Endothelial cell of umbilical vein (primary cell): ENCODE measurements at regions not wholly inside any gene's neighbourhood (a gene's known extent, or its start where the extent isn't known, plus 50 kb on each side); places are given as distances from the start of the nearest gene placed in this dataset.

ENCODE experiments used
- BruUV-seq: library from RNA; stranded (reverse); fragments of 400-500 nt; replicated peaks from 2 replicates; lab custom pipeline; 2021; lab: Mats Ljungman, UMichigan
- CTCF ChIA-PET: fragments of 300-600, 350-600 bp; sonication (Branson Sonifier 250); formaldehyde crosslinking; loops from one replicate; lab custom pipeline; 2021; ENCODE audit warnings: antibody characterized with exemption, inconsistent platforms; lab: Charles Lee
- POLR2A ChIA-PET: fragments of 300-600, 350-600 bp; sonication (Branson Sonifier 250); formaldehyde crosslinking; loops from one replicate; lab custom pipeline; 2021; ENCODE audit warnings: antibody characterized with exemption, inconsistent platforms; lab: Charles Lee
- DNase-seq: peaks from one replicate; pipeline ENCODE4 v3.0.0-alpha.2; 2011; ENCODE audit warnings: low read depth, low spot score
- FAIRE-seq: peaks from 2 replicates; lab custom pipeline; 2011; peaks lifted over from hg19 to GRCh38; lab: Jason Lieb, UNC
- H2AFZ ChIP-seq: 2 replicates; pipeline ENCODE4 v1.6.0; 2012; ENCODE audit warnings: low read depth, low read length, control low read depth, inconsistent platforms
- H3K27ac ChIP-seq: 2 replicates; pipeline ENCODE4 v1.5.1; 2011; ENCODE audit warnings: low read depth, mild to moderate bottlenecking, control low read depth, low read length, moderate library complexity; ENCODE audit not compliant: insufficient read depth
- H3K27me3 ChIP-seq, 2 experiments: 2 replicates each; pipeline versions ENCODE4 v1.6.0 to v1.6.1; 2011; ENCODE audit warnings: low read length in 2 of 2, mixed read lengths in 1 of 2; ENCODE audit not compliant: control insufficient read depth in 2 of 2, insufficient read depth in 2 of 2
- H3K36me3 ChIP-seq, 2 experiments: 2 replicates in 1 of 2; 3 replicates in 1 of 2; pipeline ENCODE4 v1.5.1; 2011; ENCODE audit warnings: low read length in 2 of 2, mild to moderate bottlenecking in 1 of 2, moderate library complexity in 1 of 2; ENCODE audit not compliant: control insufficient read depth in 2 of 2, insufficient read depth in 2 of 2; ENCODE audit errors: extremely low read depth in 1 of 2
- H3K4me1 ChIP-seq: 3 replicates; pipeline ENCODE4 v1.5.1; 2011; ENCODE audit warnings: mild to moderate bottlenecking, low read length; ENCODE audit not compliant: control insufficient read depth, insufficient read depth; ENCODE audit errors: extremely low read depth
- H3K4me2 ChIP-seq: 2 replicates; pipeline ENCODE4 v1.6.1; 2011; ENCODE audit warnings: low read length, control low read depth, mixed read lengths; ENCODE audit not compliant: insufficient read depth
- H3K4me3 ChIP-seq, 3 experiments: fragments of 200-600 bp in 1 of 3; sonication (generic), shearing (Covaris generic) in 1 of 3; replicated peaks in 1 of 3; 2 replicates each; pipeline ENCODE4 v1.5.1; 2011 to 2016; ENCODE audit warnings: control low read depth in 3 of 3, low read length in 3 of 3, mild to moderate bottlenecking in 2 of 3, inconsistent platforms in 1 of 3, low read depth in 1 of 3, moderate library complexity in 1 of 3; ENCODE audit not compliant: insufficient read depth in 1 of 3
- H3K79me2 ChIP-seq: 2 replicates; pipeline ENCODE4 v1.6.0; 2012; ENCODE audit warnings: low read length, inconsistent platforms; ENCODE audit not compliant: control insufficient read depth, insufficient read depth
- H3K9ac ChIP-seq: replicated peaks from 2 replicates; pipeline ENCODE3; 2011; ENCODE audit warnings: low read length, control low read depth; ENCODE audit not compliant: insufficient read depth; ENCODE audit errors: extremely low read depth
- H3K9me1 ChIP-seq: replicated peaks from 3 replicates; pipeline ENCODE4 v1.6.0; 2011; ENCODE audit warnings: mild to moderate bottlenecking, low read length; ENCODE audit not compliant: control insufficient read depth, insufficient read depth; ENCODE audit errors: extremely low read depth
- H3K9me3 ChIP-seq: replicated peaks from 2 replicates; pipeline ENCODE4 v1.5.1; 2012; ENCODE audit warnings: low read length, inconsistent platforms; ENCODE audit not compliant: control insufficient read depth, insufficient read depth
- H4K20me1 ChIP-seq: replicated peaks from 2 replicates; pipeline ENCODE3; 2011; ENCODE audit warnings: mild to moderate bottlenecking, low read length; ENCODE audit not compliant: control insufficient read depth, insufficient read depth; ENCODE audit errors: extremely low read depth
- EZH2 ChIP-seq: IDR thresholded peaks from 2 replicates; pipeline ENCODE4 v1.6.1; 2012; ENCODE audit warnings: borderline replicate concordance, low read depth, mild to moderate bottlenecking, moderate library complexity, low read length, inconsistent platforms; ENCODE audit not compliant: severe bottlenecking
- FOS ChIP-seq: IDR thresholded peaks from 2 replicates; pipeline ENCODE4 v1.6.1; 2011; ENCODE audit warnings: mild to moderate bottlenecking, low read length, moderate library complexity, borderline replicate concordance; ENCODE audit not compliant: insufficient read depth
- GATA2 ChIP-seq: IDR thresholded peaks from 2 replicates; pipeline ENCODE4 v1.7.0; 2011; ENCODE audit warnings: low read depth, mild to moderate bottlenecking, moderate library complexity, mixed read lengths, low read length; ENCODE audit not compliant: insufficient read length, insufficient read depth
- JUN ChIP-seq: IDR thresholded peaks from 2 replicates; pipeline ENCODE4 v1.6.1; 2011; ENCODE audit warnings: borderline replicate concordance, low read depth; ENCODE audit not compliant: insufficient read length, insufficient read depth
- MYC ChIP-seq: IDR thresholded peaks from one replicate; pipeline ENCODE4 v1.6.1; 2011; ENCODE audit warnings: mild to moderate bottlenecking, low read depth, low read length
- POLR2A ChIP-seq: IDR thresholded peaks from 2 replicates; pipeline ENCODE4 v1.6.1; 2012; ENCODE audit warnings: low read depth, mild to moderate bottlenecking, control low read depth, low read length
- POLR2AphosphoS5 ChIP-seq: IDR thresholded peaks from 2 replicates; pipeline ENCODE4 v1.6.1; 2012; ENCODE audit warnings: low read depth, mild to moderate bottlenecking, control low read depth, low read length, moderate library complexity; ENCODE audit not compliant: insufficient read depth
- dilution Hi-C: fragments of 300-500 bp; cut with MboI; formaldehyde crosslinking; loops from one replicate; pipeline ENCODE4 v1.15.0; 2019; ENCODE audit warnings: low sequenced_read_pairs; ENCODE audit not compliant: extremely low pct_ligation_motif_present
- intact Hi-C: fragments of 100-400 bp; cut with micrococcal nuclease; formaldehyde crosslinking; loops from one replicate; pipeline ENCODE4 v1.10.0; 2022
- TF ChIP-seq, protein P1 (sequence below), 2 donors: IDR thresholded peaks; 1 replicate in 1 of 2; 2 replicates in 1 of 2; pipeline ENCODE4 v1.5.1; 2011; ENCODE audit warnings: low read length in 2 of 2, mild to moderate bottlenecking in 2 of 2, moderate library complexity in 2 of 2, control low read depth in 1 of 2, inconsistent platforms in 1 of 2, low read depth in 1 of 2; ENCODE audit not compliant: insufficient read depth in 1 of 2; ENCODE audit errors: extremely low read depth in 1 of 2
- TF ChIP-seq, protein P2 (sequence below): IDR thresholded peaks from 2 replicates; pipeline ENCODE4 v1.6.1; 2011; ENCODE audit not compliant: insufficient read depth, insufficient read length

DNA sequence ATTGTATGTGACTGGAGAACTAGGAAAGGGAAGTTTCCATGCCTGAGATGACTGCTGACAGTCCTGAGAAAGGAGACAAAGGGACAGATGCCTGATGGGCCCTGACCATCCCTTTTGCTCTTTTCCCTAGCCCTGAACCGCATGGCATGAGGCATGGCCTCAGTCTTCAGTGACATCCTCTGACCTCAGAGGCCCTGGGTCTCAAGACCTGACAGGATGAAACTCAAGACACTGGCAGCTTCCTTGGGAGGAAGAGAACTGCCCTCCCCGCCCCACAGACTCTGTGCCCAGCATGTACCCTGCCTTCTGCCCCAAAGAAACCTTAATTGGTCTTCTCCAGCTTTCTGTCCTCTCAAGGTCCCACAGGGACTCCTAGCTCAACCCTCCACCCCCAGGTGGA lies 444.1 kb downstream of the SOX6 start:
- Histone ChIP-seq H3K27ac (no peak overlapping the region), H4K20me1 (no peaks in the 10 kb centered on the region), H3K79me2 (no peaks in the 10 kb centered on the region), H3K9me3 (no peaks in the 10 kb centered on the region), H3K4me1 (no peaks in the 10 kb centered on the region), H3K9ac (no peak overlapping the region), H3K36me3 (no peaks in the 10 kb centered on the region), H2AFZ (no peak overlapping the region), H3K9me1 (no peaks in the 10 kb centered on the region), H3K4me2 (no peak overlapping the region), H3K4me3 (no peak overlapping the region), H3K27me3 (no peaks in the 10 kb centered on the region)
- TF ChIP-seq, protein P1, sequence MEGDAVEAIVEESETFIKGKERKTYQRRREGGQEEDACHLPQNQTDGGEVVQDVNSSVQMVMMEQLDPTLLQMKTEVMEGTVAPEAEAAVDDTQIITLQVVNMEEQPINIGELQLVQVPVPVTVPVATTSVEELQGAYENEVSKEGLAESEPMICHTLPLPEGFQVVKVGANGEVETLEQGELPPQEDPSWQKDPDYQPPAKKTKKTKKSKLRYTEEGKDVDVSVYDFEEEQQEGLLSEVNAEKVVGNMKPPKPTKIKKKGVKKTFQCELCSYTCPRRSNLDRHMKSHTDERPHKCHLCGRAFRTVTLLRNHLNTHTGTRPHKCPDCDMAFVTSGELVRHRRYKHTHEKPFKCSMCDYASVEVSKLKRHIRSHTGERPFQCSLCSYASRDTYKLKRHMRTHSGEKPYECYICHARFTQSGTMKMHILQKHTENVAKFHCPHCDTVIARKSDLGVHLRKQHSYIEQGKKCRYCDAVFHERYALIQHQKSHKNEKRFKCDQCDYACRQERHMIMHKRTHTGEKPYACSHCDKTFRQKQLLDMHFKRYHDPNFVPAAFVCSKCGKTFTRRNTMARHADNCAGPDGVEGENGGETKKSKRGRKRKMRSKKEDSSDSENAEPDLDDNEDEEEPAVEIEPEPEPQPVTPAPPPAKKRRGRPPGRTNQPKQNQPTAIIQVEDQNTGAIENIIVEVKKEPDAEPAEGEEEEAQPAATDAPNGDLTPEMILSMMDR (IDR thresholded peaks at IDR 0.05; ENCODE audit: extremely low read depth in 1 of 2, insufficient read depth in 1 of 2, low read depth in 1 of 2, low read length in 2 of 2) = no peak
- no peak for TF ChIP-seq MYC
- TF ChIP-seq, protein P2, sequence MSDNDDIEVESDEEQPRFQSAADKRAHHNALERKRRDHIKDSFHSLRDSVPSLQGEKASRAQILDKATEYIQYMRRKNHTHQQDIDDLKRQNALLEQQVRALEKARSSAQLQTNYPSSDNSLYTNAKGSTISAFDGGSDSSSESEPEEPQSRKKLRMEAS = no peak
- TF ChIP-seq POLR2AphosphoS5 = no peak
- no peak for TF ChIP-seq JUN
- TF ChIP-seq POLR2A = no peak
- TF ChIP-seq GATA2 = no peak
- no peak for TF ChIP-seq FOS
- no peak for TF ChIP-seq EZH2
- ChIA-PET POLR2A (no interaction called here), CTCF (no interaction called here)
- FAIRE-seq (no peak), DNase-seq (no peak)
- BruUV-seq = no TSS peak
- dilution Hi-C loops = no loop called here
- intact Hi-C loops = no loop called here
